Tibial nerve (tissue), 4 donors: ENCODE measurements at regions not wholly inside any gene's neighbourhood (a gene's known extent, or its start where the extent isn't known, plus 50 kb on each side); places are given as distances from the start of the nearest gene placed in this dataset.

Source experiments
- DNase-seq, 2 donors: peaks; one replicate each; pipeline ENCODE4 v3.0.0-alpha.2; 2019; ENCODE audit warnings: low spot score in 2 of 2
- H3K27ac ChIP-seq, 4 donors: fragments of 200-600 bp; sonication (generic) in 3 of 4; one replicate each; pipeline ENCODE4 v1.5.1; 2017 to 2019; ENCODE audit warnings: mild to moderate bottlenecking in 1 of 4
- H3K27me3 ChIP-seq, 2 donors: fragments of 200-600 bp; sonication (generic) in 1 of 2; one replicate each; pipeline versions ENCODE4 v1.5.1 to v1.6.0; 2017 to 2019
- H3K36me3 ChIP-seq, 3 donors: fragments of 200-600 bp; sonication (generic); one replicate each; pipeline ENCODE4 v1.5.1; 2018 to 2019
- H3K4me1 ChIP-seq, 4 donors: fragments of 200-600 bp; sonication (generic) in 3 of 4; one replicate each; pipeline ENCODE4 v1.5.1; 2017 to 2019
- H3K4me3 ChIP-seq, 4 donors: fragments of 200-600 bp; sonication (generic) in 3 of 4; one replicate each; pipeline ENCODE4 v1.5.1; 2017 to 2019; ENCODE audit warnings: mild to moderate bottlenecking in 1 of 4, moderate library complexity in 1 of 4
- H3K9me3 ChIP-seq, 4 donors: fragments of 200-600 bp; sonication (generic) in 3 of 4; one replicate each; pipeline ENCODE4 v1.5.1; 2017 to 2019
- CTCF ChIP-seq, 5 experiments: fragments of 200-600 bp in 3 of 5; fragments of 450-650 bp in 2 of 5; sonication (generic) in 3 of 5; IDR thresholded peaks; one replicate each; pipeline ENCODE4 v1.5.1; 2016 to 2019; ENCODE audit warnings: antibody characterized with exemption in 5 of 5, mild to moderate bottlenecking in 3 of 5, moderate library complexity in 2 of 5
- EP300 ChIP-seq, 2 donors: sonication (generic); formaldehyde crosslinking; IDR thresholded peaks; one replicate each; pipeline ENCODE4 v1.6.1; 2017; ENCODE audit warnings: antibody characterized with exemption in 2 of 2, mild to moderate bottlenecking in 1 of 2
- POLR2A ChIP-seq, 2 donors: fragments of 450-650 bp; IDR thresholded peaks; one replicate each; pipeline ENCODE4 v1.6.1; 2017; ENCODE audit warnings: antibody characterized with exemption in 2 of 2, mild to moderate bottlenecking in 2 of 2, moderate library complexity in 2 of 2
- WGBS, 2 donors: methylation state at CpG; one replicate each; pipeline ENCODE4 v1.1.5; 2018; 5-methylcytosine and 5-hydroxymethylcytosine counted together

GRCh38 chr9:31840702-31841101 is 543.7 kb upstream of the ACO1 start:
- no peak for TF ChIP-seq CTCF (IDR thresholded peaks at IDR 0.05)
- TF ChIP-seq POLR2A (IDR thresholded peaks at IDR 0.05) = no peak
- no peak for TF ChIP-seq EP300 (IDR thresholded peaks at IDR 0.05)
- Histone ChIP-seq H3K4me1 (no peaks in the 10 kb centered on the region), H3K27me3 (no peaks in the 10 kb centered on the region), H3K27ac (no peak overlapping the region), H3K4me3 (no peak overlapping the region), H3K36me3 (no peaks in the 10 kb centered on the region), H3K9me3 (no peaks in the 10 kb centered on the region)
- 44 to 76% methylated on average over 4 of the region's 4 CpGs for WGBS, 2 donors
- DNase-seq = no peak

GRCh38 chr9:31847963-31848362 is 536.5 kb upstream of the ACO1 start:
- Histone ChIP-seq H3K27ac (no peak overlapping the region), H3K4me1 (no peaks in the 10 kb centered on the region), H3K9me3 (no peaks in the 10 kb centered on the region), H3K27me3 (no peaks in the 10 kb centered on the region), H3K4me3 (no peak overlapping the region), H3K36me3 (no peaks in the 10 kb centered on the region)
- no peak for DNase-seq
- WGBS, 2 donors = 53 to 65% methylated on average over 1 of the region's 1 CpG
- no peak for TF ChIP-seq POLR2A (IDR thresholded peaks at IDR 0.05)
- no peak for TF ChIP-seq EP300 (IDR thresholded peaks at IDR 0.05)
- TF ChIP-seq CTCF (IDR thresholded peaks at IDR 0.05) = no peak

DNA sequence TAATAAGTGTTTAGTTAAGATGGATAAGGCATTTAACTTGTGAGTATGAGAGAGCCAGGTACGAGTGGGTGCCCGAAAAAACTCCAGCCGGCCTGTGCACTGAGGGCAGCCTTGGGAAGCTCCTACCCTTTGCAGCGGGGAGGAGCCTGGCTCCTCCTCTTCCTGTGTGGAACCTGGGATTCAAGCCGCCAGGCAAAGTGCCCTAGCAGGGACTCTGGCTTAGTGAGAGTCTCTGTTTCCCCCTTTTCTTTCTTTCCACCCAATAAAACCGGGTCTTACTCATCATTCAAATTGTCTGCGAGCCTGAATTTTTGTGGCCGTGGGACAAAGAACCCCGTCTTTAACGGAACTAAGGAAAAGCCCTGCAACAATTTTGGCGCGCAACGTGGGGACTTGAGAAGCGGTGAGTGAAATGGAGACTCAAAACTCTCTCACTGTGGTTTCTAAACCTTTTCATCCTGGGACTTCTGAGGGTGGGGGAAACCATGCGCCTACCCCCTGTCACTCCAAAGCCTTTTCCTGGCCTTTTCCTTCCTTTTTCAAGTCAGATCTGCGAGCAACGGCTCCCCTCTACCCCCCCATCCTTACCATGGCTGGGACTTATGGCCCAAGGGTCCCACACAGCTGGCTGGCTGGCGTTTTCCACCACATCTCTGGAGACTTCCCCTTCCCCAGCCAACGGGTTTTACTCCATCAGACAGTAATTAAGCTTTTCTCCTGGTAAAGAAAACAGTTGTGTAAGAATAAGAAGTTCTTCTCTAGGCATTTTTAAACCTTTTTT is 535.7 kb upstream of the ACO1 start:
- DNase-seq = no peak
- WGBS, 2 donors = 89% methylated on average over 19 of the region's 19 CpGs

GRCh38 chr9:31854187-31854586 is 530.3 kb upstream of the ACO1 start:
- Histone ChIP-seq H3K27me3 (no peaks in the 10 kb centered on the region), H3K27ac (no peak overlapping the region), H3K4me1 (no peaks in the 10 kb centered on the region), H3K4me3 (no peak overlapping the region), H3K36me3 (no peaks in the 10 kb centered on the region), H3K9me3 (peaks cover 0 to 10% (median 0%) of the 10 kb centered on the region in 4 donors)
- TF ChIP-seq POLR2A (IDR thresholded peaks at IDR 0.05) (no peak), EP300 (IDR thresholded peaks at IDR 0.05) (no peak), CTCF (IDR thresholded peaks at IDR 0.05) (no peak)
- WGBS, 2 donors = 95 to 97% methylated on average over 3 of the region's 3 CpGs
- no peak for DNase-seq

More for the DNA sequence above, 535.7 kb upstream of the ACO1 start:
- H3K36me3 ChIP-seq = no peaks in the 10 kb centered on the region
- H3K4me1 ChIP-seq = no peaks in the 10 kb centered on the region
- no peak for TF ChIP-seq CTCF (IDR thresholded peaks at IDR 0.05)
- no peaks in the 10 kb centered on the region for H3K9me3 ChIP-seq
- no peaks in the 10 kb centered on the region for H3K27me3 ChIP-seq
- H3K27ac ChIP-seq = no peak overlapping the region
- H3K4me3 ChIP-seq = no peak overlapping the region

DNA sequence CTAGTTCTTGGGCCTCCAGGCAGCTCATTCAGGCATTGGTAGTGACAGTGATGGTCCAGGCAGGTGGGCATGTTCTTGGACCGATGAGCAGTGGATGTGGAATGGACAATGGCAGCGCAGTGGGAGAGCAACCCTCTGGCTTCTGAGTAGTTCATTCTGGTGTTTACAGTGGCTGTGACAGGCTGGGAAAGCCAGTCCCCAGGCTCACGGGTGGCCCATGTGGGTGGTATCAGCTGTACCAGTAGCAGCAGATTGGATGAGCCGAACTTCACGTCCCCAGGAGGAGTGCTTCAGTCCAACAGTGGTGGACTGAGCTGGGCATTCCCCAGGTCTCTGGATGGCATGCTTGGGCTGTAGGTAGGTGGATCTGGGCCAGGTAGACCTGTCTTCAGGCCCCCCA is 515.6 kb upstream of the ACO1 start:
- DNase-seq = no peak
- H3K9me3 ChIP-seq = peaks cover 0 to 10% (median 0%) of the 10 kb centered on the region in 4 donors
- no peaks in the 10 kb centered on the region for H3K36me3 ChIP-seq
- TF ChIP-seq EP300 (IDR thresholded peaks at IDR 0.05) (no peak), CTCF (IDR thresholded peaks at IDR 0.05) (no peak), POLR2A (IDR thresholded peaks at IDR 0.05) (no peak)
- no peaks in the 10 kb centered on the region for H3K4me1 ChIP-seq
- 92 to 97% methylated on average over 4 to 5 of the region's 5 CpGs for WGBS, 2 donors
- no peak overlapping the region for H3K4me3 ChIP-seq
- no peaks in the 10 kb centered on the region for H3K27me3 ChIP-seq
- no peak overlapping the region for H3K27ac ChIP-seq
